GM12878 (cell line): ENCODE measurements at regions not wholly inside any gene's neighbourhood (a gene's known extent, or its start where the extent isn't known, plus 50 kb on each side); places are given as distances from the start of the nearest gene placed in this dataset.

Source experiments
- ATAC-seq: fragments of 200-7000 bp; cut with Tn5 transposase; 3 replicates; pipeline ENCODE4 v1.9.1; 2020; ENCODE audit warnings: mild to moderate bottlenecking, moderate library complexity
- BruUV-seq: library from RNA; stranded (reverse); fragments of 400-500 nt; replicated peaks from 2 replicates; lab custom pipeline; 2021; lab: Mats Ljungman, UMichigan
- CTCF ChIA-PET: fragments of 300-600 bp; sonication (Branson Sonifier 250); formaldehyde crosslinking; extraction: SDS; loops from one replicate; lab custom pipeline; 2021; ENCODE audit warnings: inconsistent platforms; lab: Yijun Ruan, JAX
- POLR2A ChIA-PET: fragments of 350-600 bp; formaldehyde crosslinking; extraction: SDS; loops from one replicate; lab custom pipeline; 2021; ENCODE audit warnings: inconsistent platforms; lab: Charles Lee
- RAD21 ChIA-PET: fragments of 300-600 bp; sonication (Branson Sonifier 250); formaldehyde crosslinking; loops from one replicate; lab custom pipeline; 2023; ENCODE audit warnings: antibody characterized with exemption; ENCODE audit not compliant: unreplicated experiment; lab: Charles Lee
- SMC1A ChIA-PET: fragments of 300-600 bp; sonication (Branson Sonifier 250); formaldehyde crosslinking; loops from one replicate; lab custom pipeline; 2023; ENCODE audit not compliant: unreplicated experiment, uncharacterized antibody; lab: Charles Lee
- DNase-seq: peaks from one replicate; pipeline ENCODE4 v3.0.0-alpha.2; 2011; ENCODE audit warnings: low read depth, low spot score
- FAIRE-seq: peaks from 3 replicates; lab custom pipeline; 2011; peaks lifted over from hg19 to GRCh38; lab: Jason Lieb, UNC
- H2AFZ ChIP-seq: 2 replicates; pipeline ENCODE4 v1.6.0; 2011; ENCODE audit warnings: low read depth, low read length, control low read depth; ENCODE audit not compliant: control insufficient read depth
- H3K27ac ChIP-seq: 2 replicates; pipeline ENCODE4 v1.5.1; 2011; ENCODE audit warnings: control low read depth; ENCODE audit not compliant: control insufficient read depth, insufficient read depth
- H3K27me3 ChIP-seq, 2 experiments: replicated peaks in 1 of 2; 2 replicates each; pipeline versions ENCODE4 v1.6.0 to v1.6.1; 2011; ENCODE audit warnings: low read length in 1 of 2; ENCODE audit not compliant: control insufficient read depth in 2 of 2, insufficient read depth in 2 of 2
- H3K36me3 ChIP-seq, 2 experiments: 2 replicates each; pipeline ENCODE4 v1.5.1; 2011; ENCODE audit warnings: low read length in 1 of 2; ENCODE audit not compliant: control insufficient read depth in 2 of 2, insufficient read depth in 2 of 2
- H3K4me1 ChIP-seq: 2 replicates; pipeline ENCODE4 v1.6.1; 2011; ENCODE audit warnings: mild to moderate bottlenecking, low read length, moderate library complexity, mixed read lengths; ENCODE audit not compliant: control insufficient read depth, insufficient read depth
- H3K4me2 ChIP-seq: 2 replicates; pipeline ENCODE4 v1.6.0; 2011; ENCODE audit warnings: control low read depth; ENCODE audit not compliant: control insufficient read depth, insufficient read depth
- H3K4me3 ChIP-seq: fragments of 200-600 bp; sonication (generic); 2 replicates; pipeline ENCODE4 v1.5.1; 2016
- H3K79me2 ChIP-seq: 2 replicates; pipeline ENCODE4 v1.6.0; 2011; ENCODE audit warnings: low read length; ENCODE audit not compliant: control insufficient read depth, insufficient read depth
- H3K9ac ChIP-seq: 2 replicates; pipeline ENCODE4 v1.8.0; 2011; ENCODE audit warnings: low read length, control low read depth, mixed read lengths; ENCODE audit not compliant: control insufficient read depth, insufficient read depth
- H3K9me3 ChIP-seq: replicated peaks from 3 replicates; pipeline ENCODE4 v1.5.1; 2011; ENCODE audit warnings: mild to moderate bottlenecking, low read length; ENCODE audit not compliant: control insufficient read depth, insufficient read depth
- H4K20me1 ChIP-seq: 2 replicates; pipeline ENCODE4 v1.6.0; 2011; ENCODE audit not compliant: control insufficient read depth, insufficient read depth
- ATF3 ChIP-seq: IDR thresholded peaks from 2 replicates; pipeline ENCODE4 v1.6.1; 2011; ENCODE audit warnings: low read depth, mild to moderate bottlenecking, low read length, moderate library complexity, borderline replicate concordance; ENCODE audit errors: extremely low read depth
- BCLAF1 ChIP-seq: fragments of 450-650 bp; IDR thresholded peaks from 2 replicates; pipeline ENCODE4 v1.6.1; 2017; ENCODE audit warnings: antibody characterized with exemption, mild to moderate bottlenecking, moderate library complexity
- CEBPZ ChIP-seq: fragments of 150-350 bp; IDR thresholded peaks from 2 replicates; pipeline ENCODE4 v1.6.1; 2016; ENCODE audit warnings: low read depth, low read length
- CREB1 ChIP-seq: IDR thresholded peaks from 2 replicates; pipeline ENCODE4 v1.6.1; 2012; ENCODE audit warnings: low read depth, mild to moderate bottlenecking, inconsistent platforms
- IRF3 ChIP-seq: fragments of 450-650 bp; IDR thresholded peaks from 2 replicates; pipeline ENCODE4 v1.6.1; 2014; ENCODE audit warnings: mild to moderate bottlenecking
- PML ChIP-seq: IDR thresholded peaks from 2 replicates; pipeline ENCODE4 v1.6.1; 2012; ENCODE audit warnings: low read length, inconsistent platforms
- POU2F2 ChIP-seq: IDR thresholded peaks from 3 replicates; pipeline ENCODE4 v1.6.1; 2011; ENCODE audit warnings: low read depth, mild to moderate bottlenecking, low read length, borderline replicate concordance
- RB1 ChIP-seq: fragments of 450-650 bp; formaldehyde crosslinking; IDR thresholded peaks from 2 replicates; pipeline ENCODE4 v1.6.1; 2017; ENCODE audit warnings: mild to moderate bottlenecking, borderline replicate concordance
- SREBF1 ChIP-seq: IDR thresholded peaks from 2 replicates; pipeline ENCODE4 v1.6.1; 2012; ENCODE audit warnings: mild to moderate bottlenecking, low read length
- USF2 ChIP-seq: IDR thresholded peaks from 2 replicates; pipeline ENCODE4 v1.6.1; 2011; ENCODE audit warnings: low read depth, low read length, improper control_type of control experiment, borderline replicate concordance
- YBX1 ChIP-seq: fragments of 450-650 bp; IDR thresholded peaks from 2 replicates; pipeline ENCODE4 v1.6.1; 2016; ENCODE audit warnings: antibody characterized with exemption
- ZNF687 ChIP-seq: fragments of 450-650 bp; IDR thresholded peaks from 2 replicates; pipeline ENCODE4 v1.6.1; 2017; ENCODE audit warnings: mild to moderate bottlenecking, moderate library complexity
- WGBS: methylation state at CpG from one replicate; pipeline ENCODE4 v1.1.6; 2016; ENCODE audit warnings: low lambda C conversion rate; ENCODE audit not compliant: insufficient replicate concordance, insufficient coverage; ENCODE audit errors: missing lambda C conversion rate; 5-methylcytosine and 5-hydroxymethylcytosine counted together
- in situ Hi-C: fragments of 300-500 bp; cut with MboI; formaldehyde crosslinking; loops from 9 replicates; pipeline ENCODE4 v1.14.3; 2018; ENCODE audit warnings: mixed read lengths
- intact Hi-C: fragments of 100-400 bp; cut with micrococcal nuclease; formaldehyde crosslinking; loops from one replicate; pipeline ENCODE4 v1.14.2; 2022; ENCODE audit not compliant: unreplicated experiment

GRCh38 chr18:11454040-11454439 lies 155.4 kb upstream of the SLC35G4 start:
- BruUV-seq = no TSS peak
- Histone ChIP-seq H3K36me3 (no peaks in the 10 kb centered on the region), H3K4me1 (no peaks in the 10 kb centered on the region), H2AFZ (no peak overlapping the region), H3K9ac (no peak overlapping the region), H3K27ac (no peak overlapping the region), H3K4me3 (no peak overlapping the region), H3K9me3 (no peaks in the 10 kb centered on the region; the same call in 2 of the 3 replicates), H4K20me1 (no peaks in the 10 kb centered on the region), H3K27me3 (peaks cover 0 to 2% of the 10 kb centered on the region in 2 experiments; a peak in 1 of 4 replicates), H3K79me2 (no peaks in the 10 kb centered on the region), H3K4me2 (no peak overlapping the region)
- ChIA-PET CTCF (no interaction called here), RAD21 (no interaction called here), SMC1A (no interaction called here), POLR2A (no interaction called here)
- DNase-seq (no peak), FAIRE-seq (no peak), ATAC-seq (no peak)
- intact Hi-C loops (no loop called here), in situ Hi-C loops (no loop called here)
- WGBS = 37% methylated on average over 5 of the region's 5 CpGs
- no peak for TF ChIP-seq CEBPZ
- TF ChIP-seq ATF3 = no peak
- no peak for TF ChIP-seq CREB1
- no peak for TF ChIP-seq POU2F2
- TF ChIP-seq PML = no peak
- no peak for TF ChIP-seq ZNF687
- TF ChIP-seq IRF3 = no peak
- no peak for TF ChIP-seq BCLAF1
- TF ChIP-seq RB1 = no peak
- no peak for TF ChIP-seq YBX1
- TF ChIP-seq SREBF1 = no peak
- no peak for TF ChIP-seq USF2
